GM21737 (cell line): ENCODE measurements at regions not wholly inside any gene's neighbourhood (a gene's known extent, or its start where the extent isn't known, plus 50 kb on each side); places are given as distances from the start of the nearest gene placed in this dataset.

Experiments
- ATAC-seq: cut with Tn5 transposase; IDR thresholded peaks from one replicate; pipeline ENCODE4 v1.9.1; 2021; ENCODE audit warnings: mild to moderate bottlenecking, moderate library complexity; ENCODE audit not compliant: unreplicated experiment

- ATAC-seq = no peak
These were observed 1181.9 kb downstream of the BRD1 start for GRCh38 chr22:48645766-48646165.

DNA sequence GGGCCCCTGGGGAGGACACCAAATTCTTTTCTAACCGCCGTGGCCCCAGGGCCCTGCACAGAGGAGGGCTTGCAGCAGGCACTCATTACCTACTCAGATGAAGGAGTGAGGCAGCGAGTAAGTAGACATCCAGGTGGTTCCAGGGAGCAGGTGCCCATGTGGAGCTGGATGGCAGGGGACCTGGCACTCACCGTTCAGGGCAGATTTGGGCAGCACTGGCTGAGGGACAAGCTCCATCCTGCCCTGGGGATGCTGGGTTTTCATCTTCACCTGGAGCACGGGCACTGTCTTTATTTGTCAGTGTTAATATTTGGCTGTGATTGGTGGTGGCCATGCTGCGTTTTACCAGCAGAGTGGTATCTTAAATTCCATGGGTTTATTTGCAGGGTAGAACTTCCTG lies 1182.7 kb downstream of the BRD1 start:
- no peak for ATAC-seq

- no peak for ATAC-seq
These were observed 1183.6 kb downstream of the BRD1 start for GRCh38 chr22:48644108-48644507.

- ATAC-seq = no peak
These were observed 1184.5 kb downstream of the BRD1 start for GRCh38 chr22:48643066-48643731.

DNA sequence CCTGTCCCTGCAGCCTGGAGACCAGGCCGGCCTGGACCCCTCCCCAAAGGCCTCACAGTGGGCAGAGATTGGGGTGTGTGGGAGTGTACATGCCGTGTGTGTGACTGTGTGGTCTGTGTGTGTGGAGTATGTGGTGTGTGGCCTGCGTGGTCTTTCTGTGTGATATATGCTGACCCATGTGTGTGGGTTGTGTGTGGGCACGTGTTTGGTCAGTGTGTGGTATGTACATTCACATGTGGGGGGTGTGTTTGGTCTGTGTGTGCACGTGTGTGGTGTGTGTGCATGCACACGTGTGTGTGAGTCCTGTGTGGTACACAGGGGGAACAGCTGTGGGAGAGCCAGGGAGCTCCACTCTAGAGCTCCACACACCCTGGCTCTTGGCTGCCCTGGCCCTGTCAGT lies 1185.1 kb downstream of the BRD1 start:
- ATAC-seq = no peak

DNA sequence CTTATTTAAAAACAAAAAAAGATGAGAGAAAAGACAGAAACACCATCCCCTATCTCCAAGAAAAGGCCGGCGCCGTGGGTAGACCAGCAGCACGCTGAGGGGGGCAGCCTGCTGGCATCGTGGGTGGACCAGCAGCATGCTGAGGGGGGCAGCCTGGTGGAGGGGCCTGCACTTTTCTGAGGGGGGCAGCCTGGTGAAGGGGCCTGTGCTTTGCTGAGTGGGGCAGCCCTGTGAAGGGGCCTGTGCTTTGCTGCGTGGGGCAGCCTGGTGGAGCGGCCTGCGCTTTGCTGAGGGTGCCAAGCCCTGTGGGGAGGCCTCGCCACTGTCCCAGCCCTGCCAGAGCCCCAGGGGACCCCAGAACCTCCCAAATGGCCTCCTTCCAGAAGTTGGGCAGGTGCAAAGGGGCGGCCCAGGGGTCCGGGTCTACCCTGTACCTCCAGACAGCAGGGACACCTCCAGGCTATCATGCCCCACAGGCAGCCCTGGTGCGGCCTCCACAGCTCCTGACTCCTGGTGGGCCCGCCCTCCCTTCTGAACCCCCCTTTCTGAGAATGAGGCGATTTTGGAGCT lies 1185.7 kb downstream of the BRD1 start:
- no peak for ATAC-seq

GRCh38 chr22:48640890-48641841 lies 1186.5 kb downstream of the BRD1 start:
- ATAC-seq = no peak

DNA sequence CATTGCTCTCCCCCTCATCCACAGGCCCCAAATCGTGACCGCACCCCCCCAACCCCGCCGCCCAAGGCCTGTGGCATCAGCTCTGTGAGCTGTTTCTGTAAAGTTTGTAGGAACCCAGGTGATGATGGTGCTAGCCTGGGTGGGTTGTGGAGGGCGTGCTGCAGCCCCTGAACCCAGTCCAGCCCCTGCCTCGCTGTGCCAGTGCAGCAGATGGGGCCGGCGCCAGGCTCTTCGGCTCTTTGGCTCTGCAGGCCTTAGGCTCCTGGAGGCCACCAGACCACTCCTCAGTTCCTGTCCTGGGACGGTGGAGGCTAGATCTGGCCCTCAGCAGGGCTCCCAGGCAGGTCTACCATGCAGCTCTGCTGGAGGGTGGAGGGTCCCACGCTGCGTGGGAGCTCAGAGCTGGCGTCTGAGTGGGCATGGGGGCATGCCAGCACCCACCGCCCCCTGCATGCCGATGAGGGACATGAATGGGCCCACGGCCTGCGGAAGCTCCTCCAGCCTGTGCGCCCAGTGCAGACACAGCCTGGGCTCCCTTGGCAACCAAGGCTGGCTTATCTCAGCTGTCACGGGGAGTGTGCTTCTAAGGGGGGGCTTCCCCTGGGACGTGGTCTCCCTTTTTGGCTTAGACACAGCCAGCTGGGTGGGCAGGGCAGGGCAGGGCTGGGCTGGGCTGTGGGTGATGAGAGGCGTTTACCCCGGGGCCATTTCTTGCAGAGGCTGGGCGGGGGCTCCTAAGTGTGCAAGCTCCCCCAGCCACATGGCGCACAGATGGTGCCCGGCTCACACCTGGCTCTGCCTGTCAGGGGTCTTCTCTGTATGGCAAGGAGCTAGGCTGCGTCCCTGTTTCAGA lies 1187.6 kb downstream of the BRD1 start:
- no peak for ATAC-seq

- ATAC-seq = no peak
These were observed 1188.5 kb downstream of the BRD1 start for GRCh38 chr22:48639021-48639795.

DNA sequence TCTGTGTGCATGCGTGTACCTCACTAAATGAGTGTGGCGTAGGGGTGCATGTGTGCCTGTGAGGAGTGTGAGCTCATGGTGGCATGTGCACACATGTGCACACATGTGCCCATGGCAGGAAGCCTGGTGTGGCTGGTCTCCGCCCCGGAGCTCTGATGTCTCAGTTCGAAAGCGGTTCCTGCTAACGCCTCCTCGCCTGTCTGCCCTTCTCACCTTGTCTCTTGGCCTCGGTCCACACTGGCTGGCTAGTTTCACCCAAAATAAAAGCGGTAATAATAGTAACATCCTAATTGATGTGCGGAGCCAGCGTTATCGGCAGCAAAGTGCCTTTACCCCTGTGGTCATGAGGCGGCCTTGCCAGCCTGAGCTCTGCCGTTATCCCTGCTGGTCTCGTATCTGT lies 1190.4 kb downstream of the BRD1 start:
- ATAC-seq = no peak

DNA sequence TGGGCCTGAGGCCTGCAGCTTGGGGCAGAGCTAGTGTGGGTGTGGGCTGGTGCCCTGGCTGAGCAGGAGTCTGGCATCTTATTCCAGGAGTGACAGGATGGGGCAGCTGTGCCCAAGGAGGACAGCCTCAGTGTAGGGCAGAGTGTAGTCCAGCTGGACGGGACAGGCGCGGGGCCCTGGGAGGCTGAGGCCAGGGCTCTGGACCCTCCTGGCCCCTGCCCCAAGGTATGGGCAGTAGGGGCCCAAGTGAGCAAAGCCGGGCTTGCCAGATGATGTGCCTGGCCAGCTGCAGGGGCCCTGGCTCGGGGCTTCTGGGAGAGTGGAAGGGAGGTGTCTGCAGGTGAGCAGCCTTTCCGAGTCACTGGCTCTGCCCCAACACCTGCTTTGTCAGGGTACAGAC lies 1190.9 kb downstream of the BRD1 start:
- no peak for ATAC-seq

DNA sequence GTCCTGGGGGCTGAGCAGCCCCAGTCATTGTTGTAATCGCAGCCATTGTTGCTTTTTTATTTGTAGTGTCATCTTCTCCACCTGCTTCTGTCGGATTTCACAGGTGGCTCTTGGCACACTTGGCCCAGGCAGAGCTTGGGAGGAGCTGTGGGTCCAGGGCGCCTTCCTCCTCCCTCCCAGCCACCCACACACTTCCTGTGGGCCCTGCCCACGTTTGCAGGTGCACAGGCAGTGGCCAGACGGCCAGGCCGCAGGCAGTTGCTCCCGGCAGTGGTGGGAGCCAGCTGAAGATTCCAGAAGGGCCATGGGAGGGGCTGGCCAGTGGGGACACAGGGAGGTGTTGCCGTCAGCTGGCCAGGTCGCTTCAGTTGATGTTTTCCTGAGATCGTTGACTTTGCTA lies 1191.9 kb downstream of the BRD1 start:
- no peak for ATAC-seq

- no peak for ATAC-seq
These were observed 1192.6 kb downstream of the BRD1 start for GRCh38 chr22:48635031-48635430.

GRCh38 chr22:48633996-48634836 lies 1193.5 kb downstream of the BRD1 start:
- no peak for ATAC-seq

DNA sequence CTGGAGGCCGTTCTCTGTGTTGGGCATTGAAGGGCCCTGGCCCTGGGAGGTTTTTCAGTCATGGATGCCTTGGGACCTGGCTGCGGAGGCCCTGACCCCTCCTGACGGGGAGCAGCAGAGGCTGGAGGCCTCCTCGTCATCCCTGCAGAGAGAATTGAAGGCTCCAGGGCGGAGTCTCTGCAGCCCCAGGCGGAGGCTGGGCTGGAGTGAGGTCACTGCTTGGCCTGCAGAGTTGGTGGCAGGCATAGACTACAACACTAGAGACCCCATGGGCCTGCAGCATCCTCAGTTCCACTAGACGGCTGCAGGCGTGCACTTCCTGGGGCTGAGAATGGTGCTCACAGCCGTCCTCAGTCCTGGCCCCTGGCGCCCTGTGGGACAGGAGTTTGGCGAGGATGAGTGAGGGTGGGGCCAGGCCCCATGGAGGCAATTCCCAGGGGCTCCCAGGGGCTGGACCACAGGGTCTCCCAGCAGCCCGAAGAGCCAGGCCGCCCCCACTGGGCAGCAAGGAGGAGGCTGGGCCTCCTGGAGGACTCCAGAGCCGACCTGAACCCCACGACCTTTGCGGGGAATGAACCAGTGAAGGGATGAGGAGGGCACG lies 1194.9 kb downstream of the BRD1 start:
- no peak for ATAC-seq

GRCh38 chr22:48631288-48631863 lies 1196.3 kb downstream of the BRD1 start:
- ATAC-seq = no peak

DNA sequence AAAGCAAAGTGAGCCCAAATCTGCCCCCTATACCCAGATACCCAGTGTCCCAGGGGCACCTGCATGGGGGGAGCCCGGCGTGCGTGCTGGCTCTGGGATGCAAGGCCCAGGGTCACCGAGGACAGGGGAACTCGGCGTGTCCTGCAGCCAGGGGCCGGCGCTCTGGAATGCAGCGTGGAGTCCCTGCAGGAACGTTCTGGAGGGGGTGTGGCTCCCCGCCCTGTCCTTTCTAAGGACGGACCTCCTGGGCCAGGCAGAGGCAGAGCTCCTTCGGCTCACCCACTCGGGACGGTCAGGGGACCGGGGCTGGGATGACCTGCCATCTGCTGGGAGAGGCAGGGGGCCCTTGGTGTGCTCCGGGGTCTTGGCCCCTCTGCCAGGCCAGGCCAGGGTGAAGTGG lies 1196.8 kb downstream of the BRD1 start:
- no peak for ATAC-seq

DNA sequence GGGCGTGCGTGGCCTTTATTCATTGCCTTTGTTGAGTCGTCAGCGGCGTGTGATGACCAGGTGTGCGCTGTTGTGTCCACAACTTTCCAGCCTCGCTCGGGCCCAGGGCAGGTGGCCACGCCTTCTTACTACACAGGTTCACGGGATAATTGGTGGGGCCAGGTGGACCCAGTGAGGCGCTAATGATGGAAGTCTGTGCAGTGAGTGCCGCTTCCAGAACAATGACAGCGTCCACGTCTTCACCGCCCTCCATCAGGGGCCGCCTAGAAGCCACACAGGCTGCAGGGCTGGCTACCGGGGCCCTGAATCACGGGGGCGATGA lies 1197.3 kb downstream of the BRD1 start:
- ATAC-seq = no peak
